WTC11 (cell line): ENCODE measurements at regions not wholly inside any gene's neighbourhood (a gene's known extent, or its start where the extent isn't known, plus 50 kb on each side); places are given as distances from the start of the nearest gene placed in this dataset.
"Not testable (repeated sequence)": the region's sequence is repeated elsewhere in the genome, so short reads cannot be mapped to it uniquely, and the experiment has no call there.

Experiments
- ATAC-seq: fragments of 200-7000 bp; cut with Tn5 transposase; 2 replicates; pipeline ENCODE4 v1.10.0; 2021; ENCODE audit warnings: mild to moderate bottlenecking, moderate library complexity
- CTCF ChIA-PET: fragments of 300-600 bp; sonication (Branson Sonifier 250); formaldehyde crosslinking; loops from one replicate; lab custom pipeline; 2021; ENCODE audit warnings: antibody characterized with exemption; lab: Charles Lee
- POLR2A ChIA-PET: fragments of 350-600 bp; sonication (Branson Sonifier 250); formaldehyde crosslinking; loops from one replicate; lab custom pipeline; 2021; ENCODE audit warnings: antibody characterized with exemption; lab: Charles Lee
- DNase-seq: peaks from one replicate; pipeline ENCODE4 v3.0.0; 2021; ENCODE audit warnings: low spot score
- H3K27ac Mint-ChIP-seq: 2 replicates; pipeline ENCODE4 v1.8.0; 2021; ENCODE audit warnings: mixed read lengths
- H3K27me3 Mint-ChIP-seq: 2 replicates; pipeline ENCODE4 v1.8.0; 2021; ENCODE audit warnings: low read depth, mild to moderate bottlenecking, moderate library complexity, mixed read lengths
- H3K36me3 Mint-ChIP-seq: 2 replicates; pipeline ENCODE4 v1.8.0; 2021; ENCODE audit warnings: mixed read lengths
- H3K4me1 Mint-ChIP-seq: 2 replicates; pipeline ENCODE4 v1.8.0; 2022; ENCODE audit warnings: mixed read lengths
- H3K4me3 Mint-ChIP-seq: 2 replicates; pipeline ENCODE4 v1.8.0; 2021; ENCODE audit warnings: mild to moderate bottlenecking, moderate library complexity, mixed read lengths
- H3K9me3 Mint-ChIP-seq: 2 replicates; pipeline ENCODE4 v1.8.0; 2021; ENCODE audit warnings: mixed read lengths
- ATF1 ChIP-seq: sonication (generic); formaldehyde crosslinking; IDR thresholded peaks from 2 replicates; pipeline ENCODE4 v1.8.1; 2023; ENCODE audit warnings: mild to moderate bottlenecking, moderate library complexity, missing genetic modification reagents
- ATF3 ChIP-seq: sonication (generic); formaldehyde crosslinking; conservative IDR thresholded peaks from 2 replicates; pipeline ENCODE4 v1.8.1; 2022; ENCODE audit warnings: mild to moderate bottlenecking, missing genetic modification reagents
- CBFB ChIP-seq: sonication (generic); formaldehyde crosslinking; IDR thresholded peaks from 2 replicates; pipeline ENCODE4 v1.8.1; 2022; ENCODE audit warnings: mild to moderate bottlenecking, low read depth, missing genetic modification reagents
- CREM ChIP-seq: sonication (generic); formaldehyde crosslinking; IDR thresholded peaks from 2 replicates; pipeline ENCODE4 v1.8.1; 2022; ENCODE audit warnings: mild to moderate bottlenecking, missing genetic modification reagents, moderate library complexity
- E2F5 ChIP-seq: sonication (generic); formaldehyde crosslinking; IDR thresholded peaks from 2 replicates; pipeline ENCODE4 v1.8.1; 2022; ENCODE audit warnings: mild to moderate bottlenecking, moderate library complexity, missing genetic modification reagents
- HMGA2 ChIP-seq: fragments of 250-450 bp; sonication (Bioruptor Pico); IDR thresholded peaks from 2 replicates; pipeline ENCODE4 v1.4.0; 2021; ENCODE audit warnings: mild to moderate bottlenecking, moderate library complexity
- HMGXB4 ChIP-seq: sonication (generic); formaldehyde crosslinking; IDR thresholded peaks from 2 replicates; pipeline ENCODE4 v1.8.1; 2023; ENCODE audit warnings: mild to moderate bottlenecking, moderate library complexity, missing genetic modification reagents
- JUN ChIP-seq: sonication (generic); formaldehyde crosslinking; IDR thresholded peaks from 2 replicates; pipeline ENCODE4 v1.8.0; 2023; ENCODE audit warnings: mild to moderate bottlenecking, missing genetic modification reagents
- MAX ChIP-seq: sonication (generic); formaldehyde crosslinking; IDR thresholded peaks from 2 replicates; pipeline ENCODE4 v1.8.0; 2022; ENCODE audit warnings: mild to moderate bottlenecking, missing genetic modification reagents
- NFE2L1 ChIP-seq: sonication (generic); formaldehyde crosslinking; IDR thresholded peaks from 2 replicates; pipeline ENCODE4 v1.8.1; 2023; ENCODE audit warnings: missing genetic modification reagents
- NR2C2 ChIP-seq: sonication (generic); formaldehyde crosslinking; IDR thresholded peaks from 2 replicates; pipeline ENCODE4 v1.8.0; 2022; ENCODE audit warnings: mild to moderate bottlenecking, missing genetic modification reagents
- PRRX2 ChIP-seq: fragments of 250-450 bp; sonication (Bioruptor Pico); IDR thresholded peaks from 2 replicates; pipeline ENCODE4 v1.8.0; 2021; ENCODE audit warnings: mild to moderate bottlenecking
- SMAD4 ChIP-seq: sonication (generic); formaldehyde crosslinking; IDR thresholded peaks from 2 replicates; pipeline ENCODE4 v1.8.0; 2022; ENCODE audit warnings: mild to moderate bottlenecking, missing genetic modification reagents
- TP53 ChIP-seq: sonication (generic); formaldehyde crosslinking; IDR thresholded peaks from 2 replicates; pipeline ENCODE4 v1.8.1; 2023; ENCODE audit warnings: mild to moderate bottlenecking, missing genetic modification reagents
- ZNF121 ChIP-seq: sonication (generic); formaldehyde crosslinking; IDR thresholded peaks from 2 replicates; pipeline ENCODE4 v1.8.0; 2023; ENCODE audit warnings: missing genetic modification reagents
- ZNF396 ChIP-seq: fragments of 250-450 bp; sonication (Bioruptor Pico); IDR thresholded peaks from 2 replicates; pipeline ENCODE4 v1.8.0; 2021; ENCODE audit warnings: mild to moderate bottlenecking, moderate library complexity, borderline replicate concordance
- ZNF423 ChIP-seq: fragments of 250-450 bp; sonication (Bioruptor Pico); IDR thresholded peaks from 2 replicates; pipeline ENCODE4 v2.1.2; 2022; ENCODE audit warnings: mild to moderate bottlenecking, moderate library complexity
- TF ChIP-seq, protein P1 (sequence below): fragments of 250-450 bp; sonication (Bioruptor Pico); IDR thresholded peaks from 2 replicates; pipeline ENCODE4 v2.1.2; 2022; ENCODE audit warnings: mild to moderate bottlenecking, moderate library complexity

DNA sequence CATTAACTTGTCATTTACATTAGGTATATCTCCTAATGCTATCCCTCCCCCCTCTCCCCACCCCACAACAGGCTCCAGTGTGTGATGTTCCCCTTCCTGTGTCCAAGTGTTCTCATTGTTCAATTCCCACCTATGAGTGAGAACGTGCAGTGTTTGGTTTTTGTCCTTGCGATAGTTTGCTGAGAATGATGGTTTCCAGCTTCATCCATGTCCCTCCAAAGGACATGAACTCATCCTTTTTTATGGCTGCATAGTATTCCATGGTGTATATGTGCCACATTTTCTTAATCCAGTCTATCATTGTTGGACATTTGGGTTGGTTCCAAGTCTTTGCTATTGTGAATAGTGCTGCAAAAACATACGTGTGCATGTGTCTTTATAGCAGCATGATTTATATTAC lies 60.7 kb upstream of the HOXC13 start:
- CTCF ChIA-PET, H3K4me1 Mint-ChIP-seq, DNase-seq, H3K36me3 Mint-ChIP-seq, H3K4me3 Mint-ChIP-seq, H3K27ac Mint-ChIP-seq, ATAC-seq, POLR2A ChIA-PET: not testable (repeated sequence)
- peaks cover 14% of the 10 kb centered on the region for H3K27me3 Mint-ChIP-seq
- peaks cover 24% of the 10 kb centered on the region for H3K9me3 Mint-ChIP-seq

GRCh38 chr12:53887006-53887405 lies 51.6 kb upstream of the HOXC13 start:
- ChIA-PET POLR2A (no interaction called here), CTCF (interaction anchor here (1.2 kb wide), 1 partner anchor 130 kb away, joined by 4 read pairs; no protein-coding TSS in a partner anchor)
- no peaks in the 10 kb centered on the region for H3K9me3 Mint-ChIP-seq
- no peaks in the 10 kb centered on the region for H3K36me3 Mint-ChIP-seq
- H3K4me3 Mint-ChIP-seq = no peak overlapping the region
- DNase-seq (no peak), ATAC-seq (no peak)
- peaks cover 9% of the 10 kb centered on the region for H3K4me1 Mint-ChIP-seq
- no peak overlapping the region for H3K27ac Mint-ChIP-seq
- peaks cover 11% of the 10 kb centered on the region for H3K27me3 Mint-ChIP-seq
- TF ChIP-seq NR2C2 = no peak
- no peak for TF ChIP-seq HMGXB4 (CRISPR knock-in tag)
- no peak for TF ChIP-seq TP53 (CRISPR knock-in tag)
- TF ChIP-seq, protein P1, sequence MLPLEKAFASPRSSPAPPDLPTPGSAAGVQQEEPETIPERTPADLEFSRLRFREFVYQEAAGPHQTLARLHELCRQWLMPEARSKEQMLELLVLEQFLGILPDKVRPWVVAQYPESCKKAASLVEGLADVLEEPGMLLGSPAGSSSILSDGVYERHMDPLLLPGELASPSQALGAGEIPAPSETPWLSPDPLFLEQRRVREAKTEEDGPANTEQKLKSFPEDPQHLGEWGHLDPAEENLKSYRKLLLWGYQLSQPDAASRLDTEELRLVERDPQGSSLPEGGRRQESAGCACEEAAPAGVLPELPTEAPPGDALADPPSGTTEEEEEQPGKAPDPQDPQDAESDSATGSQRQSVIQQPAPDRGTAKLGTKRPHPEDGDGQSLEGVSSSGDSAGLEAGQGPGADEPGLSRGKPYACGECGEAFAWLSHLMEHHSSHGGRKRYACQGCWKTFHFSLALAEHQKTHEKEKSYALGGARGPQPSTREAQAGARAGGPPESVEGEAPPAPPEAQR (CRISPR knock-in tag) = no peak
- TF ChIP-seq CREM (CRISPR knock-in tag) = no peak
- TF ChIP-seq E2F5 (CRISPR knock-in tag) = no peak
- TF ChIP-seq HMGA2 (CRISPR knock-in tag) = no peak
- no peak for TF ChIP-seq JUN (CRISPR knock-in tag)
- TF ChIP-seq ZNF396 = no peak
- no peak for TF ChIP-seq NFE2L1 (CRISPR knock-in tag)
- no peak for TF ChIP-seq ATF1 (CRISPR knock-in tag)
- no peak for TF ChIP-seq PRRX2 (CRISPR knock-in tag)
- no peak for TF ChIP-seq MAX (CRISPR knock-in tag)

GRCh38 chr12:53887881-53888280 lies 50.8 kb upstream of the HOXC13 start:
- Mint-ChIP-seq H3K4me1 (peaks cover 9% of the 10 kb centered on the region), H3K9me3 (no peaks in the 10 kb centered on the region), H3K36me3 (no peaks in the 10 kb centered on the region), H3K27ac (no peak overlapping the region), H3K4me3 (no peak overlapping the region), H3K27me3 (peaks cover 15% of the 10 kb centered on the region)
- no peak for TF ChIP-seq ZNF423
- TF ChIP-seq MAX (CRISPR knock-in tag) = no peak
- no peak for TF ChIP-seq ATF3 (CRISPR knock-in tag)
- no peak for TF ChIP-seq CBFB
- no peak for TF ChIP-seq SMAD4 (CRISPR knock-in tag)
- TF ChIP-seq ZNF121 (CRISPR knock-in tag) = no peak
- TF ChIP-seq, protein P1 (CRISPR knock-in tag) = no peak
- ATAC-seq = no peak
- no peak for DNase-seq
- ChIA-PET POLR2A (no interaction called here), CTCF (interaction anchor here (1.2 kb wide), 1 partner anchor 131 kb away, joined by 4 read pairs; no protein-coding TSS in a partner anchor)
